Endothelial cell of umbilical vein (primary cell): ENCODE measurements at regions not wholly inside any gene's neighbourhood (a gene's known extent, or its start where the extent isn't known, plus 50 kb on each side); places are given as distances from the start of the nearest gene placed in this dataset.

Experiments used
- BruUV-seq: library from RNA; stranded (reverse); fragments of 400-500 nt; replicated peaks from 2 replicates; lab custom pipeline; 2021; lab: Mats Ljungman, UMichigan
- CTCF ChIA-PET: fragments of 300-600, 350-600 bp; sonication (Branson Sonifier 250); formaldehyde crosslinking; loops from one replicate; lab custom pipeline; 2021; ENCODE audit warnings: antibody characterized with exemption, inconsistent platforms; lab: Charles Lee
- POLR2A ChIA-PET: fragments of 300-600, 350-600 bp; sonication (Branson Sonifier 250); formaldehyde crosslinking; loops from one replicate; lab custom pipeline; 2021; ENCODE audit warnings: antibody characterized with exemption, inconsistent platforms; lab: Charles Lee
- DNase-seq: peaks from one replicate; pipeline ENCODE4 v3.0.0-alpha.2; 2011; ENCODE audit warnings: low read depth, low spot score
- FAIRE-seq: peaks from 2 replicates; lab custom pipeline; 2011; peaks lifted over from hg19 to GRCh38; lab: Jason Lieb, UNC
- H2AFZ ChIP-seq: 2 replicates; pipeline ENCODE4 v1.6.0; 2012; ENCODE audit warnings: low read depth, low read length, control low read depth, inconsistent platforms
- H3K27ac ChIP-seq: 2 replicates; pipeline ENCODE4 v1.5.1; 2011; ENCODE audit warnings: low read depth, mild to moderate bottlenecking, control low read depth, low read length, moderate library complexity; ENCODE audit not compliant: insufficient read depth
- H3K27me3 ChIP-seq, 2 experiments: 2 replicates each; pipeline versions ENCODE4 v1.6.0 to v1.6.1; 2011; ENCODE audit warnings: low read length in 2 of 2, mixed read lengths in 1 of 2; ENCODE audit not compliant: control insufficient read depth in 2 of 2, insufficient read depth in 2 of 2
- H3K36me3 ChIP-seq, 2 experiments: 2 replicates in 1 of 2; 3 replicates in 1 of 2; pipeline ENCODE4 v1.5.1; 2011; ENCODE audit warnings: low read length in 2 of 2, mild to moderate bottlenecking in 1 of 2, moderate library complexity in 1 of 2; ENCODE audit not compliant: control insufficient read depth in 2 of 2, insufficient read depth in 2 of 2; ENCODE audit errors: extremely low read depth in 1 of 2
- H3K4me1 ChIP-seq: 3 replicates; pipeline ENCODE4 v1.5.1; 2011; ENCODE audit warnings: mild to moderate bottlenecking, low read length; ENCODE audit not compliant: control insufficient read depth, insufficient read depth; ENCODE audit errors: extremely low read depth
- H3K4me2 ChIP-seq: 2 replicates; pipeline ENCODE4 v1.6.1; 2011; ENCODE audit warnings: low read length, control low read depth, mixed read lengths; ENCODE audit not compliant: insufficient read depth
- H3K4me3 ChIP-seq, 3 experiments: fragments of 200-600 bp in 1 of 3; sonication (generic), shearing (Covaris generic) in 1 of 3; replicated peaks in 1 of 3; 2 replicates each; pipeline ENCODE4 v1.5.1; 2011 to 2016; ENCODE audit warnings: control low read depth in 3 of 3, low read length in 3 of 3, mild to moderate bottlenecking in 2 of 3, inconsistent platforms in 1 of 3, low read depth in 1 of 3, moderate library complexity in 1 of 3; ENCODE audit not compliant: insufficient read depth in 1 of 3
- H3K79me2 ChIP-seq: 2 replicates; pipeline ENCODE4 v1.6.0; 2012; ENCODE audit warnings: low read length, inconsistent platforms; ENCODE audit not compliant: control insufficient read depth, insufficient read depth
- H3K9ac ChIP-seq: replicated peaks from 2 replicates; pipeline ENCODE3; 2011; ENCODE audit warnings: low read length, control low read depth; ENCODE audit not compliant: insufficient read depth; ENCODE audit errors: extremely low read depth
- H3K9me1 ChIP-seq: replicated peaks from 3 replicates; pipeline ENCODE4 v1.6.0; 2011; ENCODE audit warnings: mild to moderate bottlenecking, low read length; ENCODE audit not compliant: control insufficient read depth, insufficient read depth; ENCODE audit errors: extremely low read depth
- H3K9me3 ChIP-seq: replicated peaks from 2 replicates; pipeline ENCODE4 v1.5.1; 2012; ENCODE audit warnings: low read length, inconsistent platforms; ENCODE audit not compliant: control insufficient read depth, insufficient read depth
- H4K20me1 ChIP-seq: replicated peaks from 2 replicates; pipeline ENCODE3; 2011; ENCODE audit warnings: mild to moderate bottlenecking, low read length; ENCODE audit not compliant: control insufficient read depth, insufficient read depth; ENCODE audit errors: extremely low read depth
- EZH2 ChIP-seq: IDR thresholded peaks from 2 replicates; pipeline ENCODE4 v1.6.1; 2012; ENCODE audit warnings: borderline replicate concordance, low read depth, mild to moderate bottlenecking, moderate library complexity, low read length, inconsistent platforms; ENCODE audit not compliant: severe bottlenecking
- FOS ChIP-seq: IDR thresholded peaks from 2 replicates; pipeline ENCODE4 v1.6.1; 2011; ENCODE audit warnings: mild to moderate bottlenecking, low read length, moderate library complexity, borderline replicate concordance; ENCODE audit not compliant: insufficient read depth
- GATA2 ChIP-seq: IDR thresholded peaks from 2 replicates; pipeline ENCODE4 v1.7.0; 2011; ENCODE audit warnings: low read depth, mild to moderate bottlenecking, moderate library complexity, mixed read lengths, low read length; ENCODE audit not compliant: insufficient read length, insufficient read depth
- JUN ChIP-seq: IDR thresholded peaks from 2 replicates; pipeline ENCODE4 v1.6.1; 2011; ENCODE audit warnings: borderline replicate concordance, low read depth; ENCODE audit not compliant: insufficient read length, insufficient read depth
- MYC ChIP-seq: IDR thresholded peaks from one replicate; pipeline ENCODE4 v1.6.1; 2011; ENCODE audit warnings: mild to moderate bottlenecking, low read depth, low read length
- POLR2AphosphoS5 ChIP-seq: IDR thresholded peaks from 2 replicates; pipeline ENCODE4 v1.6.1; 2012; ENCODE audit warnings: low read depth, mild to moderate bottlenecking, control low read depth, low read length, moderate library complexity; ENCODE audit not compliant: insufficient read depth
- dilution Hi-C: fragments of 300-500 bp; cut with MboI; formaldehyde crosslinking; loops from one replicate; pipeline ENCODE4 v1.15.0; 2019; ENCODE audit warnings: low sequenced_read_pairs; ENCODE audit not compliant: extremely low pct_ligation_motif_present
- intact Hi-C: fragments of 100-400 bp; cut with micrococcal nuclease; formaldehyde crosslinking; loops from one replicate; pipeline ENCODE4 v1.10.0; 2022
- TF ChIP-seq, protein P1 (sequence below), 2 donors: IDR thresholded peaks; 1 replicate in 1 of 2; 2 replicates in 1 of 2; pipeline ENCODE4 v1.5.1; 2011; ENCODE audit warnings: low read length in 2 of 2, mild to moderate bottlenecking in 2 of 2, moderate library complexity in 2 of 2, control low read depth in 1 of 2, inconsistent platforms in 1 of 2, low read depth in 1 of 2; ENCODE audit not compliant: insufficient read depth in 1 of 2; ENCODE audit errors: extremely low read depth in 1 of 2
- TF ChIP-seq, protein P2 (sequence below): IDR thresholded peaks from 2 replicates; pipeline ENCODE4 v1.6.1; 2011; ENCODE audit not compliant: insufficient read depth, insufficient read length

DNA sequence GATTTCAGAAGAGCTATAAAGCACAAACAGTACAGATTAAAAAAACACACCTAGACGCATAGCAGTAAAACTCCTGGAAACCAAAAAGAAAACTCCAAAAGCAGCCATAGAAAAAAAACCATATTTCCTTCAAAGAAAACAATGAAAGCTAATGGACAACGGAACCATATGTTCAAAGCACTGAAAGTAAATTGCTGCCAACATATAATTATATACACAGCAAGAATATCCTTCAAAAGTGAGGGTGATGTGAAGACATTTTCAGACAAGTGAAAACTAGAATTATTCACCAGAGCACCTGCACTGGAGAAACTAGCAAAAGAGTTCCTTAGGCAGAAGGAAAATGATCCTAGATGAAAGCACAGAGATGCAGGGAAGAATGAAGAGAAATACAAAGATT is 58.2 kb upstream of the PCSK6 start:
- Histone ChIP-seq H3K9me1 (no peaks in the 10 kb centered on the region), H3K27me3 (peaks cover 3 to 4% of the 10 kb centered on the region in 2 experiments), H2AFZ (no peak overlapping the region), H4K20me1 (no peaks in the 10 kb centered on the region), H3K27ac (no peak overlapping the region), H3K9ac (no peak overlapping the region), H3K4me3 (no peak overlapping the region), H3K36me3 (no peaks in the 10 kb centered on the region), H3K9me3 (no peaks in the 10 kb centered on the region), H3K79me2 (no peaks in the 10 kb centered on the region), H3K4me1 (no peaks in the 10 kb centered on the region), H3K4me2 (no peak overlapping the region)
- POLR2A ChIA-PET = no interaction called here
- intact Hi-C loops (no loop called here), dilution Hi-C loops (no loop called here)
- no TSS peak for BruUV-seq
- TF ChIP-seq GATA2 (no peak), POLR2AphosphoS5 (no peak), MYC (no peak), FOS (no peak), JUN (no peak), EZH2 (no peak)
- TF ChIP-seq, protein P1, sequence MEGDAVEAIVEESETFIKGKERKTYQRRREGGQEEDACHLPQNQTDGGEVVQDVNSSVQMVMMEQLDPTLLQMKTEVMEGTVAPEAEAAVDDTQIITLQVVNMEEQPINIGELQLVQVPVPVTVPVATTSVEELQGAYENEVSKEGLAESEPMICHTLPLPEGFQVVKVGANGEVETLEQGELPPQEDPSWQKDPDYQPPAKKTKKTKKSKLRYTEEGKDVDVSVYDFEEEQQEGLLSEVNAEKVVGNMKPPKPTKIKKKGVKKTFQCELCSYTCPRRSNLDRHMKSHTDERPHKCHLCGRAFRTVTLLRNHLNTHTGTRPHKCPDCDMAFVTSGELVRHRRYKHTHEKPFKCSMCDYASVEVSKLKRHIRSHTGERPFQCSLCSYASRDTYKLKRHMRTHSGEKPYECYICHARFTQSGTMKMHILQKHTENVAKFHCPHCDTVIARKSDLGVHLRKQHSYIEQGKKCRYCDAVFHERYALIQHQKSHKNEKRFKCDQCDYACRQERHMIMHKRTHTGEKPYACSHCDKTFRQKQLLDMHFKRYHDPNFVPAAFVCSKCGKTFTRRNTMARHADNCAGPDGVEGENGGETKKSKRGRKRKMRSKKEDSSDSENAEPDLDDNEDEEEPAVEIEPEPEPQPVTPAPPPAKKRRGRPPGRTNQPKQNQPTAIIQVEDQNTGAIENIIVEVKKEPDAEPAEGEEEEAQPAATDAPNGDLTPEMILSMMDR (IDR thresholded peaks at IDR 0.05; ENCODE audit: extremely low read depth in 1 of 2, insufficient read depth in 1 of 2, low read depth in 1 of 2, low read length in 2 of 2) = no peak
- TF ChIP-seq, protein P2, sequence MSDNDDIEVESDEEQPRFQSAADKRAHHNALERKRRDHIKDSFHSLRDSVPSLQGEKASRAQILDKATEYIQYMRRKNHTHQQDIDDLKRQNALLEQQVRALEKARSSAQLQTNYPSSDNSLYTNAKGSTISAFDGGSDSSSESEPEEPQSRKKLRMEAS = no peak
- DNase-seq (no peak), FAIRE-seq (no peak)
- CTCF ChIA-PET = interaction anchor here (0.9 to 1.3 kb wide), 3 partner anchors 9 to 46 kb away, joined by 3 read pairs; no protein-coding TSS in a partner anchor
